ENCODE measurements at regions not wholly inside any gene's neighbourhood (a gene's known extent, or its start where the extent isn't known, plus 50 kb on each side); places are given as distances from the start of the nearest gene placed in this dataset.

DNA sequence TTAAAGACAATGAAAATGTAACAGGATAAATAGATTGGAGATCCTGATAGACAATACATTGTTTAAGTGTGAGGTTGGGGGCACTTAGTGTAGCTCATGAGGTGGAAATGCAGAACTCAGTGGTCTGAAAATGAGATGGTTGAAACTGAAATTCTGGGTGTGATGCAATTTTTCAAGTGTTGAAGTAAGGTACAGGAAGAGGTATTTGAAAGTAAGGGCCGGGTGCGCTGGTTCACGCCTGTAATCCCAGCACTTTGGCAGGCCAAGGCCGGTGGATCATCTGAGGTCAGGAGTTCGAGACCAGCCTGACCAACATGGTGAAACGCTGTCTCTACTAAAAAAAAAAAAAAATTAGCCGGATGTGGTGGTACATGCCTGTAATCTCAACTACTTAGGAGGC lies 113.0 kb downstream of the UFM1 start:
- TF ChIP-seq FOXM1 (IDR thresholded peaks at IDR 0.05; ENCODE audit: low read depth, low read length) (no peak), ZNF274 (IDR thresholded peaks at IDR 0.05; ENCODE audit: insufficient read depth, insufficient read length) (no peak), CHD4 (IDR thresholded peaks at IDR 0.05) (no peak)
- TF ChIP-seq, protein P1, sequence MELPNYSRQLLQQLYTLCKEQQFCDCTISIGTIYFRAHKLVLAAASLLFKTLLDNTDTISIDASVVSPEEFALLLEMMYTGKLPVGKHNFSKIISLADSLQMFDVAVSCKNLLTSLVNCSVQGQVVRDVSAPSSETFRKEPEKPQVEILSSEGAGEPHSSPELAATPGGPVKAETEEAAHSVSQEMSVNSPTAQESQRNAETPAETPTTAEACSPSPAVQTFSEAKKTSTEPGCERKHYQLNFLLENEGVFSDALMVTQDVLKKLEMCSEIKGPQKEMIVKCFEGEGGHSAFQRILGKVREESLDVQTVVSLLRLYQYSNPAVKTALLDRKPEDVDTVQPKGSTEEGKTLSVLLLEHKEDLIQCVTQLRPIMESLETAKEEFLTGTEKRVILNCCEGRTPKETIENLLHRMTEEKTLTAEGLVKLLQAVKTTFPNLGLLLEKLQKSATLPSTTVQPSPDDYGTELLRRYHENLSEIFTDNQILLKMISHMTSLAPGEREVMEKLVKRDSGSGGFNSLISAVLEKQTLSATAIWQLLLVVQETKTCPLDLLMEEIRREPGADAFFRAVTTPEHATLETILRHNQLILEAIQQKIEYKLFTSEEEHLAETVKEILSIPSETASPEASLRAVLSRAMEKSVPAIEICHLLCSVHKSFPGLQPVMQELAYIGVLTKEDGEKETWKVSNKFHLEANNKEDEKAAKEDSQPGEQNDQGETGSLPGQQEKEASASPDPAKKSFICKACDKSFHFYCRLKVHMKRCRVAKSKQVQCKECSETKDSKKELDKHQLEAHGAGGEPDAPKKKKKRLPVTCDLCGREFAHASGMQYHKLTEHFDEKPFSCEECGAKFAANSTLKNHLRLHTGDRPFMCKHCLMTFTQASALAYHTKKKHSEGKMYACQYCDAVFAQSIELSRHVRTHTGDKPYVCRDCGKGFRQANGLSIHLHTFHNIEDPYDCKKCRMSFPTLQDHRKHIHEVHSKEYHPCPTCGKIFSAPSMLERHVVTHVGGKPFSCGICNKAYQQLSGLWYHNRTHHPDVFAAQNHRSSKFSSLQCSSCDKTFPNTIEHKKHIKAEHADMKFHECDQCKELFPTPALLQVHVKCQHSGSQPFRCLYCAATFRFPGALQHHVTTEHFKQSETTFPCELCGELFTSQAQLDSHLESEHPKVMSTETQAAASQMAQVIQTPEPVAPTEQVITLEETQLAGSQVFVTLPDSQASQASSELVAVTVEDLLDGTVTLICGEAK (IDR thresholded peaks at IDR 0.05; ENCODE audit: borderline replicate concordance): no peak
- TF ChIP-seq, protein P2, sequence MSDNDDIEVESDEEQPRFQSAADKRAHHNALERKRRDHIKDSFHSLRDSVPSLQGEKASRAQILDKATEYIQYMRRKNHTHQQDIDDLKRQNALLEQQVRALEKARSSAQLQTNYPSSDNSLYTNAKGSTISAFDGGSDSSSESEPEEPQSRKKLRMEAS (IDR thresholded peaks at IDR 0.05; ENCODE audit: low read depth, low read length): no peak
- TF ChIP-seq, protein P3, sequence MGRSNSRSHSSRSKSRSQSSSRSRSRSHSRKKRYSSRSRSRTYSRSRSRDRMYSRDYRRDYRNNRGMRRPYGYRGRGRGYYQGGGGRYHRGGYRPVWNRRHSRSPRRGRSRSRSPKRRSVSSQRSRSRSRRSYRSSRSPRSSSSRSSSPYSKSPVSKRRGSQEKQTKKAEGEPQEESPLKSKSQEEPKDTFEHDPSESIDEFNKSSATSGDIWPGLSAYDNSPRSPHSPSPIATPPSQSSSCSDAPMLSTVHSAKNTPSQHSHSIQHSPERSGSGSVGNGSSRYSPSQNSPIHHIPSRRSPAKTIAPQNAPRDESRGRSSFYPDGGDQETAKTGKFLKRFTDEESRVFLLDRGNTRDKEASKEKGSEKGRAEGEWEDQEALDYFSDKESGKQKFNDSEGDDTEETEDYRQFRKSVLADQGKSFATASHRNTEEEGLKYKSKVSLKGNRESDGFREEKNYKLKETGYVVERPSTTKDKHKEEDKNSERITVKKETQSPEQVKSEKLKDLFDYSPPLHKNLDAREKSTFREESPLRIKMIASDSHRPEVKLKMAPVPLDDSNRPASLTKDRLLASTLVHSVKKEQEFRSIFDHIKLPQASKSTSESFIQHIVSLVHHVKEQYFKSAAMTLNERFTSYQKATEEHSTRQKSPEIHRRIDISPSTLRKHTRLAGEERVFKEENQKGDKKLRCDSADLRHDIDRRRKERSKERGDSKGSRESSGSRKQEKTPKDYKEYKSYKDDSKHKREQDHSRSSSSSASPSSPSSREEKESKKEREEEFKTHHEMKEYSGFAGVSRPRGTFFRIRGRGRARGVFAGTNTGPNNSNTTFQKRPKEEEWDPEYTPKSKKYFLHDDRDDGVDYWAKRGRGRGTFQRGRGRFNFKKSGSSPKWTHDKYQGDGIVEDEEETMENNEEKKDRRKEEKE (IDR thresholded peaks at IDR 0.05): no peak

Measured in GM12878 (cell line).